IPS-20b (cell line): ENCODE measurements at regions not wholly inside any gene's neighbourhood (a gene's known extent, or its start where the extent isn't known, plus 50 kb on each side); places are given as distances from the start of the nearest gene placed in this dataset.

ENCODE experiments used
- H3K27ac ChIP-seq: one replicate; pipeline ENCODE4 v1.5.1; 2013; ENCODE audit warnings: low read length
- H3K27me3 ChIP-seq: 2 replicates; pipeline ENCODE4 v1.6.1; 2013; ENCODE audit warnings: mild to moderate bottlenecking, low read length, inconsistent platforms; ENCODE audit not compliant: insufficient read depth
- H3K36me3 ChIP-seq: 2 replicates; pipeline ENCODE4 v1.6.1; 2013; ENCODE audit warnings: low read depth, mild to moderate bottlenecking, inconsistent platforms, low read length, moderate library complexity; ENCODE audit not compliant: insufficient read depth
- H3K4me1 ChIP-seq: 2 replicates; pipeline ENCODE4 v1.6.1; 2013; ENCODE audit warnings: mild to moderate bottlenecking, control low read depth, inconsistent platforms, low read length, moderate library complexity; ENCODE audit not compliant: insufficient read depth
- H3K4me3 ChIP-seq: 2 replicates; pipeline ENCODE4 v1.5.1; 2013; ENCODE audit warnings: mild to moderate bottlenecking, low read length, inconsistent platforms
- H3K9ac ChIP-seq: 2 replicates; pipeline ENCODE4 v1.6.1; 2013; ENCODE audit warnings: low read depth, mild to moderate bottlenecking, inconsistent platforms, low read length, moderate library complexity
- H3K9me3 ChIP-seq: 2 replicates; pipeline ENCODE4 v1.6.1; 2013; ENCODE audit warnings: mild to moderate bottlenecking, low read depth, low read length, inconsistent platforms; ENCODE audit not compliant: insufficient read depth

GRCh38 chr4:13248621-13249298, 235.4 kb downstream of the RAB28 start:
- Histone ChIP-seq H3K9ac (no peak overlapping the region), H3K9me3 (no peaks in the 10 kb centered on the region; the same call in 1 of the 2 replicates), H3K36me3 (no peaks in the 10 kb centered on the region), H3K4me3 (no peak overlapping the region), H3K27ac (no peak overlapping the region), H3K4me1 (peaks cover 4% of the 10 kb centered on the region; the same call in 1 of the 2 replicates), H3K27me3 (no peaks in the 10 kb centered on the region)

- Histone ChIP-seq H3K9me3 (no peaks in the 10 kb centered on the region; the same call in 1 of the 2 replicates), H3K36me3 (no peaks in the 10 kb centered on the region), H3K4me1 (peaks cover 4% of the 10 kb centered on the region; the same call in 1 of the 2 replicates), H3K9ac (no peak overlapping the region), H3K27me3 (no peaks in the 10 kb centered on the region), H3K4me3 (no peak overlapping the region), H3K27ac (no peak overlapping the region)
These were observed 238.0 kb downstream of the RAB28 start for GRCh38 chr4:13246107-13246506.

- Histone ChIP-seq H3K36me3 (no peaks in the 10 kb centered on the region), H3K9me3 (no peaks in the 10 kb centered on the region; the same call in 1 of the 2 replicates), H3K4me3 (no peak overlapping the region), H3K9ac (no peak overlapping the region), H3K4me1 (peaks cover 4% of the 10 kb centered on the region; the same call in 1 of the 2 replicates), H3K27ac (no peak overlapping the region), H3K27me3 (no peaks in the 10 kb centered on the region)
These were observed 239.7 kb downstream of the RAB28 start for GRCh38 chr4:13244444-13244843.

- Histone ChIP-seq H3K9ac (no peak overlapping the region), H3K27me3 (no peaks in the 10 kb centered on the region), H3K4me1 (peaks cover 4% of the 10 kb centered on the region; the same call in 1 of the 2 replicates), H3K9me3 (no peaks in the 10 kb centered on the region; the same call in 1 of the 2 replicates), H3K27ac (no peak overlapping the region), H3K36me3 (no peaks in the 10 kb centered on the region), H3K4me3 (no peak overlapping the region)
These were observed 241.0 kb downstream of the RAB28 start for GRCh38 chr4:13243152-13243551.

GRCh38 chr4:13240066-13240465, 244.1 kb downstream of the RAB28 start:
- H3K9me3 ChIP-seq, result no peaks in the 10 kb centered on the region
- H3K4me3 ChIP-seq, result no peak overlapping the region
- H3K4me1 ChIP-seq, result peaks cover 4% of the 10 kb centered on the region; the same call in 1 of the 2 replicates
- no peak overlapping the region for H3K27ac ChIP-seq
- no peaks in the 10 kb centered on the region for H3K27me3 ChIP-seq
- no peaks in the 10 kb centered on the region for H3K36me3 ChIP-seq
- no peak overlapping the region for H3K9ac ChIP-seq

GRCh38 chr4:13238936-13239335, 245.2 kb downstream of the RAB28 start:
- Histone ChIP-seq H3K4me3 (no peak overlapping the region), H3K27ac (no peak overlapping the region), H3K4me1 (no peaks in the 10 kb centered on the region), H3K36me3 (no peaks in the 10 kb centered on the region), H3K27me3 (no peaks in the 10 kb centered on the region), H3K9me3 (no peaks in the 10 kb centered on the region), H3K9ac (no peak overlapping the region)

GRCh38 chr4:13236485-13236884, 247.7 kb downstream of the RAB28 start:
- no peak overlapping the region for H3K27ac ChIP-seq
- no peaks in the 10 kb centered on the region for H3K27me3 ChIP-seq
- no peaks in the 10 kb centered on the region for H3K36me3 ChIP-seq
- no peaks in the 10 kb centered on the region for H3K4me1 ChIP-seq
- H3K4me3 ChIP-seq, result no peak overlapping the region
- H3K9ac ChIP-seq, result no peak overlapping the region
- no peaks in the 10 kb centered on the region for H3K9me3 ChIP-seq

- no peaks in the 10 kb centered on the region for H3K36me3 ChIP-seq
- no peaks in the 10 kb centered on the region for H3K9me3 ChIP-seq
- no peak overlapping the region for H3K9ac ChIP-seq
- no peak overlapping the region for H3K4me3 ChIP-seq
- no peaks in the 10 kb centered on the region for H3K4me1 ChIP-seq
- no peaks in the 10 kb centered on the region for H3K27me3 ChIP-seq
- H3K27ac ChIP-seq, result no peak overlapping the region
These were observed 250.4 kb downstream of the RAB28 start for GRCh38 chr4:13233755-13234154.

GRCh38 chr4:13219971-13220370, 264.2 kb downstream of the RAB28 start:
- Histone ChIP-seq H3K27ac (no peak overlapping the region), H3K4me1 (peaks cover 4% of the 10 kb centered on the region; the same call in 1 of the 2 replicates), H3K4me3 (no peak overlapping the region), H3K9ac (no peak overlapping the region), H3K9me3 (no peaks in the 10 kb centered on the region), H3K36me3 (no peaks in the 10 kb centered on the region), H3K27me3 (no peaks in the 10 kb centered on the region)

GRCh38 chr4:13218326-13218958, 265.7 kb downstream of the RAB28 start:
- Histone ChIP-seq H3K4me1 (peaks cover 4% of the 10 kb centered on the region; the same call in 1 of the 2 replicates), H3K27me3 (no peaks in the 10 kb centered on the region), H3K9me3 (no peaks in the 10 kb centered on the region), H3K36me3 (no peaks in the 10 kb centered on the region), H3K9ac (no peak overlapping the region), H3K27ac (no peak overlapping the region), H3K4me3 (no peak overlapping the region)

- no peaks in the 10 kb centered on the region for H3K9me3 ChIP-seq
- no peak overlapping the region for H3K27ac ChIP-seq
- H3K9ac ChIP-seq, result no peak overlapping the region
- H3K36me3 ChIP-seq, result no peaks in the 10 kb centered on the region
- peaks cover 4% of the 10 kb centered on the region; the same call in 1 of the 2 replicates for H3K4me1 ChIP-seq
- H3K27me3 ChIP-seq, result no peaks in the 10 kb centered on the region
- H3K4me3 ChIP-seq, result no peak overlapping the region
These were observed 268.6 kb downstream of the RAB28 start for GRCh38 chr4:13215560-13215959.

- Histone ChIP-seq H3K9me3 (no peaks in the 10 kb centered on the region), H3K9ac (no peak overlapping the region), H3K4me1 (no peaks in the 10 kb centered on the region), H3K27ac (no peak overlapping the region), H3K4me3 (no peak overlapping the region), H3K27me3 (no peaks in the 10 kb centered on the region), H3K36me3 (no peaks in the 10 kb centered on the region)
These were observed 271.2 kb downstream of the RAB28 start for GRCh38 chr4:13212936-13213335.
